KBM-7 (cell line): ENCODE measurements at regions not wholly inside any gene's neighbourhood (a gene's known extent, or its start where the extent isn't known, plus 50 kb on each side); places are given as distances from the start of the nearest gene placed in this dataset.
A peak's percentile ranks its signal among the peaks of the same experiment; 100 is the strongest.
"Not testable (repeated sequence)": the region's sequence is repeated elsewhere in the genome, so short reads cannot be mapped to it uniquely, and the experiment has no call there.

Experiments
- DNase-seq: peaks from one replicate; pipeline ENCODE4 v3.0.0-alpha.2; 2015
- in situ Hi-C: fragments of 300-500 bp; cut with MboI; formaldehyde crosslinking; loops from 2 replicates; pipeline ENCODE4 v1.14.3; 2020; ENCODE audit warnings: low sequenced_read_pairs, low pct_unique_long_range_greater_than_20kb, mixed read lengths

- in situ Hi-C loops: no loop called here
- no peak for DNase-seq
Measured at GRCh38 chr12:19657118-19657731, 217.9 kb downstream of the AEBP2 start.

GRCh38 chr12:19657732-19658130 lies 218.4 kb downstream of the AEBP2 start:
- in situ Hi-C loops: no loop called here
- no peak for DNase-seq

GRCh38 chr12:19659086-19659485 lies 219.8 kb downstream of the AEBP2 start:
- in situ Hi-C loops: no loop called here
- DNase-seq: no peak

- no peak for DNase-seq
- in situ Hi-C loops: no loop called here
Measured at GRCh38 chr12:19659501-19659900, 220.2 kb downstream of the AEBP2 start.

GRCh38 chr12:19665121-19665900 lies 226.0 kb downstream of the AEBP2 start:
- in situ Hi-C loops: no loop called here
- no peak for DNase-seq

GRCh38 chr12:19666070-19666469 lies 226.8 kb downstream of the AEBP2 start:
- in situ Hi-C loops: no loop called here
- no peak for DNase-seq

GRCh38 chr12:19669793-19670192 lies 230.5 kb downstream of the AEBP2 start:
- in situ Hi-C loops: no loop called here
- no peak for DNase-seq

- in situ Hi-C loops: no loop called here
- no peak for DNase-seq
Measured at GRCh38 chr12:19671695-19672094, 232.4 kb downstream of the AEBP2 start.

GRCh38 chr12:19674437-19674836 lies 235.1 kb downstream of the AEBP2 start:
- in situ Hi-C loops: no loop called here
- DNase-seq: no peak

GRCh38 chr12:19675361-19675760 lies 236.1 kb downstream of the AEBP2 start:
- no peak for DNase-seq
- in situ Hi-C loops: no loop called here

- in situ Hi-C loops, DNase-seq: not testable (repeated sequence)
Measured at GRCh38 chr12:19678501-19678900, 239.2 kb downstream of the AEBP2 start.

- in situ Hi-C loops: no loop called here
- peak; percentile 7 for DNase-seq
Measured at GRCh38 chr12:19681007-19681406, 241.7 kb downstream of the AEBP2 start.

- in situ Hi-C loops: no loop called here
- no peak for DNase-seq
Measured at GRCh38 chr12:19683178-19683927, 244.1 kb downstream of the AEBP2 start.

GRCh38 chr12:19687371-19687770 lies 248.1 kb downstream of the AEBP2 start:
- in situ Hi-C loops: no loop called here
- DNase-seq: no peak

- in situ Hi-C loops: no loop called here
- no peak for DNase-seq
Measured at GRCh38 chr12:19688532-19688931, 249.2 kb downstream of the AEBP2 start.

GRCh38 chr12:19689226-19689625 lies 249.9 kb downstream of the AEBP2 start:
- no peak for DNase-seq
- in situ Hi-C loops: no loop called here

- in situ Hi-C loops: no loop called here
- no peak for DNase-seq
Measured at GRCh38 chr12:19689801-19690472, 250.6 kb downstream of the AEBP2 start.

- in situ Hi-C loops: no loop called here
- no peak for DNase-seq
Measured at GRCh38 chr12:19692091-19692490, 252.8 kb downstream of the AEBP2 start.

- in situ Hi-C loops: no loop called here
- no peak for DNase-seq
Measured at GRCh38 chr12:19692566-19692965, 253.3 kb downstream of the AEBP2 start.

GRCh38 chr12:19694627-19695026 lies 255.3 kb downstream of the AEBP2 start:
- in situ Hi-C loops: no loop called here
- peak; percentile 50 for DNase-seq
